ENCODE measurements at regions not wholly inside any gene's neighbourhood (a gene's known extent, or its start where the extent isn't known, plus 50 kb on each side); places are given as distances from the start of the nearest gene placed in this dataset.
A peak's percentile ranks its signal among the peaks of the same experiment; 100 is the strongest.

- TF ChIP-seq REST (IDR thresholded peaks at IDR 0.05; ENCODE audit: borderline replicate concordance in 1 of 2, low read depth in 1 of 2, low read length in 2 of 2) (0 out of 4 replicates have a peak, but pooled peaks of 1 of the 2 experiments have one; percentile 47), IRF1 (CRISPR knock-in tag; IDR thresholded peaks at IDR 0.05; ENCODE audit: low read depth) (no peak), ZNF441 (CRISPR knock-in tag; IDR thresholded peaks at IDR 0.05; ENCODE audit: borderline replicate concordance) (0 out of 2 replicates have a peak, but pooled peaks have one; percentile 62), GFI1 (CRISPR knock-in tag; IDR thresholded peaks at IDR 0.05; ENCODE audit: borderline replicate concordance) (0 out of 2 replicates have a peak, but pooled peaks have one; percentile 17), ZNF33A (CRISPR knock-in tag; IDR thresholded peaks at IDR 0.05; ENCODE audit: borderline replicate concordance) (no peak), KDM6A (CRISPR knock-in tag; IDR thresholded peaks at IDR 0.05; ENCODE audit: low read depth) (peak; percentile 80), RBAK (CRISPR knock-in tag; IDR thresholded peaks at IDR 0.05) (no peak), ZNF883 (CRISPR knock-in tag; IDR thresholded peaks at IDR 0.05; ENCODE audit: not compliant biosample characterization) (no peak), SAP130 (CRISPR knock-in tag; IDR thresholded peaks at IDR 0.05; ENCODE audit: low read depth) (0 out of 2 replicates have a peak, but pooled peaks have one; percentile 26), ASH2L (IDR thresholded peaks at IDR 0.05; ENCODE audit: insufficient read length, low read depth, low read length) (peak; percentile 32), ZNF30 (CRISPR knock-in tag; IDR thresholded peaks at IDR 0.05) (no peak), ZFP41 (CRISPR knock-in tag; IDR thresholded peaks at IDR 0.05; ENCODE audit: borderline replicate concordance) (no peak), TBX2 (CRISPR knock-in tag; IDR thresholded peaks at IDR 0.05; ENCODE audit: borderline replicate concordance) (peak; percentile 41; the same call in 1 of the 2 replicates), ZNF136 (CRISPR knock-in tag; IDR thresholded peaks at IDR 0.05; ENCODE audit: low read depth) (no peak), RBM22 (optimal IDR thresholded peaks at IDR 0.05; ENCODE audit: low read length) (no peak), HDAC1 (CRISPR knock-in tag; IDR thresholded peaks at IDR 0.05) (peak; percentile 29; the same call in 1 of the 2 replicates), AHR (CRISPR knock-in tag; IDR thresholded peaks at IDR 0.05) (no peak), ZBTB7B (CRISPR knock-in tag; IDR thresholded peaks at IDR 0.05) (peak; percentile 91; the same call in 1 of the 2 replicates), ZNF674 (CRISPR knock-in tag; IDR thresholded peaks at IDR 0.05; ENCODE audit: low read depth) (no peak), ZBTB46 (CRISPR knock-in tag; IDR thresholded peaks at IDR 0.05; ENCODE audit: borderline replicate concordance) (no peak), KDM3A (CRISPR knock-in tag; IDR thresholded peaks at IDR 0.05; ENCODE audit: low read depth) (peak; percentile 94; the same call in 1 of the 2 replicates), ZNF549 (CRISPR knock-in tag; IDR thresholded peaks at IDR 0.05) (peak; percentile 73; the same call in 1 of the 2 replicates), KAT8 (CRISPR knock-in tag; IDR thresholded peaks at IDR 0.05) (peak; percentile 69), TCF7 (IDR thresholded peaks at IDR 0.05; ENCODE audit: low read depth) (no peak), HCFC1 (IDR thresholded peaks at IDR 0.05; ENCODE audit: low read depth, low read length) (no peak), SMYD3 (CRISPR knock-in tag; IDR thresholded peaks at IDR 0.05) (no peak; the same call in 1 of the 2 replicates), RFXAP (CRISPR knock-in tag; IDR thresholded peaks at IDR 0.05; ENCODE audit: borderline replicate concordance) (peak; percentile 97)
Observed at GRCh38 chr14:25197885-25198284, 147.9 kb upstream of the STXBP6 start (continued).

Data from HepG2 (cell line).